GM10248 (cell line): ENCODE measurements at regions not wholly inside any gene's neighbourhood (a gene's known extent, or its start where the extent isn't known, plus 50 kb on each side); places are given as distances from the start of the nearest gene placed in this dataset.

Experiments
- CTCF ChIA-PET: fragments of 300-600 bp; sonication (Branson Sonifier 250); formaldehyde crosslinking; extraction: SDS; loops from one replicate; lab custom pipeline; 2021; ENCODE audit warnings: antibody characterized with exemption; lab: Yijun Ruan, JAX
- POLR2A ChIA-PET: fragments of 350-650 bp; sonication (Branson Sonifier 250); formaldehyde crosslinking; extraction: SDS; loops from one replicate; lab custom pipeline; 2020; ENCODE audit warnings: antibody characterized with exemption; lab: Yijun Ruan, JAX
- DNase-seq: peaks from one replicate; pipeline ENCODE4 v3.0.0; 2012; ENCODE audit errors: extremely low spot score
- TF ChIP-seq, protein P1 (sequence below): IDR thresholded peaks from 2 replicates; pipeline ENCODE4 v1.5.1; 2012; ENCODE audit warnings: mild to moderate bottlenecking, low read depth; ENCODE audit errors: extremely low read depth, missing control alignments, control extremely low read depth

- TF ChIP-seq, protein P1, sequence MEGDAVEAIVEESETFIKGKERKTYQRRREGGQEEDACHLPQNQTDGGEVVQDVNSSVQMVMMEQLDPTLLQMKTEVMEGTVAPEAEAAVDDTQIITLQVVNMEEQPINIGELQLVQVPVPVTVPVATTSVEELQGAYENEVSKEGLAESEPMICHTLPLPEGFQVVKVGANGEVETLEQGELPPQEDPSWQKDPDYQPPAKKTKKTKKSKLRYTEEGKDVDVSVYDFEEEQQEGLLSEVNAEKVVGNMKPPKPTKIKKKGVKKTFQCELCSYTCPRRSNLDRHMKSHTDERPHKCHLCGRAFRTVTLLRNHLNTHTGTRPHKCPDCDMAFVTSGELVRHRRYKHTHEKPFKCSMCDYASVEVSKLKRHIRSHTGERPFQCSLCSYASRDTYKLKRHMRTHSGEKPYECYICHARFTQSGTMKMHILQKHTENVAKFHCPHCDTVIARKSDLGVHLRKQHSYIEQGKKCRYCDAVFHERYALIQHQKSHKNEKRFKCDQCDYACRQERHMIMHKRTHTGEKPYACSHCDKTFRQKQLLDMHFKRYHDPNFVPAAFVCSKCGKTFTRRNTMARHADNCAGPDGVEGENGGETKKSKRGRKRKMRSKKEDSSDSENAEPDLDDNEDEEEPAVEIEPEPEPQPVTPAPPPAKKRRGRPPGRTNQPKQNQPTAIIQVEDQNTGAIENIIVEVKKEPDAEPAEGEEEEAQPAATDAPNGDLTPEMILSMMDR, result no peak
- CTCF ChIA-PET, result no interaction called here
Observed at GRCh38 chr5:152546493-152546892, 141.4 kb upstream of the NMUR2 start.

DNA sequence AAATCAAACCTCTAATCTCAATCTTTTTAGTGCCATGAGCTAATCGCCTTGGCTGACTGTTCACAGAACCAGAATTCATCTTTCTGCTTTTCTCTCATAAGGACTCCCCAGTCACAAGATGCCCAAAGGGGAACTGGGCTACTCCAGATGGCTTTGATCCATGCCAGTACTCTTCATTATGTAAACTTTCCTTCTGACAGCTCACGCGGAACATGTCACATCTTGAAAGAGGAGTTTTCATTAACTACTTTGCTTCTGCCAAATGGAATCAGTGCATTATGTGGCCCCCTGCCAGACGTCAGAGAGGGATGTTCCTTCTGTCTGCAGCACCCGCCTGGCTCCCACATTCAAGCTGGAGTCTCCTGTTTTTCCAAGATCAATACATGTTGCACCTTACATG lies 142.1 kb upstream of the NMUR2 start:
- CTCF ChIA-PET, result no interaction called here
- POLR2A ChIA-PET, result no interaction called here
- TF ChIP-seq, protein P1, result no peak
- DNase-seq, result no peak

More at GRCh38 chr5:152546493-152546892, 141.4 kb upstream of the NMUR2 start:
- no peak for DNase-seq
- POLR2A ChIA-PET, result no interaction called here

DNA sequence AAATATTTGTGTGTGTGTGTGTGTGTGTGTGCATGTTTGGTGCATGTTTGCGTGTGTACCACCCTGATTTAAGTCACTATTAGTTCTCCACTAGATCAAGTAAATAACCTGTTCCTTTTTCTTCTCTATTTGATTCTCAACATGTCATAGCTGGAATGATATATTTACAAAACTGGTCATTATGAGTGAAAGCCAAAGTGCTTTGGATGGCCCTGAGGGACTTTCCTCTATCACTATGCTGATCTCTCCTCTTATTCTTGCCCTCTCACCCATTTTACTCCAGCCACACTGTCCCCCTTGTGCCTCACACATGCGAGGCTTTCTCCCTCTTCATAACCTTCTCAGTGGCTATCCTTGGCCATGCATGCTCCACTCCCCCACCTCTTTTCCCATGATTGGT lies 144.6 kb upstream of the NMUR2 start:
- ChIA-PET POLR2A (no interaction called here), CTCF (interaction anchor here (0.9 to 1.1 kb wide), 2 partner anchors 1415 to 1417 kb away, joined by 3 read pairs; no protein-coding TSS in a partner anchor)
- DNase-seq, result no peak
- TF ChIP-seq, protein P1, result no peak

DNA sequence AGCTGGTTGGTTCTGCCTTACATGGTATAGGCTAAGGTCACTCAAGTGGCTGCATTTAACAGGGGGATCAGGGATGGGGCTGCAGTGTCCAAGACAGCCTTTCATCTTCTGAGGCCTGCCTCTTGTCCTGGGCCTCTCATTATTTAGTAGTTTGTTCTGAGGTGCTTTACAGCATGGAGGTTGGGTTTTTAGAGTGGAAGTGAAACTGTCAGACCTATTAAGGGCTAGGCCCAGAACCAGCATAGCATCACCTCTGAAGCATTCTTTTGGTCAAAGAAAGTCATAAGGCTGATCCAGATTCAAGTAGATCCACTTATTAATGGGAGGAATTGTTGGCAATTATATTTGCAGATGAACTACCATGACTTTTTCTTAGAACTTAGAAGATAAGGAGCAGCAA lies 146.0 kb upstream of the NMUR2 start:
- ChIA-PET POLR2A (no interaction called here), CTCF (interaction anchor here (1.0 to 1.4 kb wide), 4 partner anchors 9 to 1414 kb away, joined by 3 to 4 read pairs (median 4); no protein-coding TSS in a partner anchor)
- TF ChIP-seq, protein P1, result no peak
- DNase-seq, result no peak

- POLR2A ChIA-PET, result no interaction called here
- CTCF ChIA-PET, result interaction anchor here (1.3 to 6.5 kb wide), 4 partner anchors 14 to 1408 kb away, joined by 3 to 42 read pairs (median 4); no protein-coding TSS in a partner anchor
- TF ChIP-seq, protein P1, result no peak
- no peak for DNase-seq
Observed at GRCh38 chr5:152556784-152557183, 151.7 kb upstream of the NMUR2 start.

GRCh38 chr5:152560512-152561137 lies 155.5 kb upstream of the NMUR2 start:
- POLR2A ChIA-PET, result no interaction called here
- CTCF ChIA-PET, result interaction anchor here (0.6 to 1.7 kb wide), 13 partner anchors 9 to 1415 kb away, joined by 3 to 41 read pairs (median 4); no protein-coding TSS in a partner anchor
- TF ChIP-seq, protein P1, result peak; percentile 72
- peak; percentile 28 for DNase-seq

DNA sequence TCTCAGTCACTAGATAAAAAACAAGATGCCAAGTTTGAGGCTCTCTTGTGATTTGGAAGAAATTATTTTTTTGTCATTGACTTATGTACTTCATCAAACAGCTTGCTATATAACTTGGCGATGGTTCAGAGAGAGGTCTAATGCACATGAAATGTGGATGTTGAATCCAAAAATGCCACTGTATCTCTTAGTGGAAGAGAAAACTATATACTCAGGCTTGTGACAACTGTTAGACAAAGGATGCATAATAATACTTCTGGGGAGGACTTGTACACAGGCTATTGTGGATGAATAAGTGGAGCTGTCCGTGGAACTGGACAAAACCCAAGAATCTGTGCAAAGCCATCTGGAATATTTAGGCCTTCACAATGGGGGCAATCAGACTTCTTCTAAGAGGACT lies 162.9 kb upstream of the NMUR2 start:
- no peak for DNase-seq
- TF ChIP-seq, protein P1, result no peak
- ChIA-PET CTCF (no interaction called here), POLR2A (no interaction called here)
